HG02884 (cell line): ENCODE measurements at regions not wholly inside any gene's neighbourhood (a gene's known extent, or its start where the extent isn't known, plus 50 kb on each side); places are given as distances from the start of the nearest gene placed in this dataset.
"Not testable (repeated sequence)": the region's sequence is repeated elsewhere in the genome, so short reads cannot be mapped to it uniquely, and the experiment has no call there.

Source experiments
- ATAC-seq: cut with Tn5 transposase; IDR thresholded peaks from one replicate; pipeline ENCODE4 v1.9.1; 2021; ENCODE audit warnings: mild to moderate bottlenecking, moderate library complexity; ENCODE audit not compliant: unreplicated experiment

DNA sequence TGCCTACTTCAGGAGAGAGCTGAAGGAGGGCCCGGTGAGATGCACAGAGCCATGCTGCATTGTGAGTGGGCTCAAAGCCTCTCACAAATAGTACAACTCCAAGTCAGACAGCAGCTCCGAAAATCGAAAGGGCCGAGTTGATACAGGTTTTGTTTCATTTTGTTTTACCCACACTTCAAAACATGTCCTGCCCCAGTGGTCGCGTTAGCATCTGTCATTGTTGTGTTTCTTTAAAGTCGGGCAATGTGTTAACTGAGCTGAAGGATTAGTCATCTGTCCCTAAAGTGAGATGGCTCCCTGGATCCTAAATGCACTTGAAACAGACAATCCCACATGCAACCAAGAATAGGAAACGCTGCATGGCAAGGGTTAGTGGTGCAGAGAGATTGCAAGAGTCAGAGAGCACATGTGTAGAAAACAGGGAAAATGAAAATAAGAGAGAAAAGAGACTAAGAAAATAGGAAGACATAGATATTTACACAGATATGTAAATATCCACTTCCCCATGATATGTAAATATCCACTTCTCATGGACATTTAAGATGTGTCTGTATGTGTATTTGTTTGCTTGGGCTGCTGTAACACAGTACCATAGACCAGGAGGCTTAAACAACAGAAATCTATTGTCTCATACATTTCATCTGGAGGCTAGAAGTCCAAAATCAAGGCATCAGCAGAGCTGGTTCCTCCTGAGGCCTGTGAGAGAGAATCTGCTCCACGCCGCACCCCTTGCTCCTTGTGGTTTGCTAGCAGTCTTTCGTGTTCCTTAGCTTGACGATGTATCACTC is 131.4 kb upstream of the RAB4A start:
- no peak for ATAC-seq

- no peak for ATAC-seq
Observed at GRCh38 chr1:229140119-229140396, 130.9 kb upstream of the RAB4A start.

- ATAC-seq, result no peak
Observed at GRCh38 chr1:229141271-229141670, 129.6 kb upstream of the RAB4A start.

DNA sequence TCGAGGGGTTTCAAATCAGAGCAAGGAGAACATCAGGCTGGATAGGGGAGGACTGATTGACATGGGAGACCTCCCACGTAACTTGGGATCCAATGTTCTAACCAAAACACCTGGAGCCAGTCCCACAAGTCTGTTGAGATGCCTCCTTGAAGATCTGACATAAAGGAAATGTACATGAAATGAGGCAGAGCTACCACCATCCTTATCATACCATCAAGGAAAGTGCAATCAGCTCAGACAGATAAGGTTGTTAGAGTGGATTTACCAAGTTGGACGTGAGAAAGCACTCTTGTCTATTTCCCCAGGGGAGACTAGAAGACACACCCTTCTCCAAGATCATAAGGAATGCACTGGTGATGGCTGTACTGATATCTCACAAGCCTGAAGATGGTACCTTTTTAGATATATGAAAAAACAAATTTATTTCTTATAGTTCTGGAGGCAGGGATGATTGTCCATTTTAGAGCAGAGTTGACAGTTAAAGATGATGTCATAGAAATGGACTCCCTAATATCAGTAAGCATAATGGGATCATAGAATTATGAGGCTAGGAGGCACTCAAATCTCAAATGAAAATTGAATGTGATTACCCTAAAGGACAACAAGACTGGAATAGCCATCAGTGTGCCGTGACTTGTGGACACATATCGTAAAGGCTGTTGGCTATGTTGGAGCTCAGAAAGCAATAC is 129.1 kb upstream of the RAB4A start:
- ATAC-seq, result no peak

- no peak for ATAC-seq
Observed at GRCh38 chr1:229142471-229142870, 128.4 kb upstream of the RAB4A start.

GRCh38 chr1:229146647-229147046 is 124.3 kb upstream of the RAB4A start:
- ATAC-seq, result no peak

- no peak for ATAC-seq
Observed at GRCh38 chr1:229147072-229147471, 123.8 kb upstream of the RAB4A start.

GRCh38 chr1:229148041-229148671 is 122.8 kb upstream of the RAB4A start:
- ATAC-seq, result no peak

GRCh38 chr1:229148743-229149142 is 122.2 kb upstream of the RAB4A start:
- no peak for ATAC-seq

DNA sequence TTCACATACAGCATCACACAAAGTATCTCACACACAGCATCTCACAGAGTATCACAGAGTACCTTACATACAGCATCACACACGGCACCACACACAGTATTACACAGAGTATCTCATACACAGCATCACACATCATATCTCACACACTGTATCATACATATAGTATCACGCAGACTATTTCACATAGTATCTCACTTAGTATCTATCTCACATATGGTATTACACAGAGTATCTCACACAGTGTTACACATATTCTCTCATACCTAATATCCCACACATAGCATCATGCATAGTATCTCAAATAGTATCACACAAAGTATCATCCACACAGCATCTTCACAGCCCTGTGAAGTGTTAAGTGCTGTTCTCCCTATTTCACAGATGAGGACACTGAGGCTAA is 121.5 kb upstream of the RAB4A start:
- no peak for ATAC-seq

DNA sequence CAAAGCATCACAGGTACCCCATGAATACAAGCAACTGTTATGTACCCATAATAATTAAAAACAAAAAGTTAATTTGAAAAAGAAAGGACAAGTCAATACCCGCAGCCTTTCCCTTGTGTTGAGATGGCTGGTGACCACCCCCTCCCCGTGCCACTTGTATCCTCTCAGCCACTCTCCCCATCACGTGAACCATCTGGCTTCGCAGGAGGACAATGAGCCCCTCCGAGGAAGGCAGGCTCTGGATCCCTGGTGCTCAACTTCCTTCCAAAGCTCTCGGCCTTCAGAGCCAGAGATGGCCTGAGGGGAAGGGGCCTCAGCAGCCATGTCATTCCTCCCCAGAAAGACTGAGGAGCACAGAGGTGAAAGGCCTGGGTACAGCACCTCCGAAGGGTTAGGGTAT is 120.4 kb upstream of the RAB4A start:
- ATAC-seq, result no peak

GRCh38 chr1:229151412-229151811 is 119.5 kb upstream of the RAB4A start:
- not testable (repeated sequence) for ATAC-seq

- ATAC-seq, result no peak
Observed at GRCh38 chr1:229152311-229152710, 118.6 kb upstream of the RAB4A start.

GRCh38 chr1:229153955-229154548 is 116.9 kb upstream of the RAB4A start:
- ATAC-seq, result no peak

DNA sequence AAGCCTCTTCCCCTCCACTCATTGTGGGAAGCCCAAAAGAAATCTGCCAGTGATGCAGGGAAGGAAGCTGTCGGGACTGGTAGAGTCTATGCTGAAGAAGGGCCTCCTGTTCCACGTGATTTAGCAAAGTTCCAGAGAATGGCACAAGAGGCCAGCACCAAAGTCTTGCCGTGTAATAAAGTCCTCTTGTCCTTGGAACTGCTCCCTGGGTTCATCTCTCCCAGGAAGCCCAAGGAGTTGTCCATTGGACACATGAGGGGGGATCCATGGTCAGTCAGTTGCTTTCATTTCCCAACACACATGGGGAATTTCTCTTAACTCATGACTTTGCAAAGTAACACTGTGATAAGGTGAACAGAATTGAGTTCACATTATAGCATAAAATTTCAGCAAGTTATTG is 116.1 kb upstream of the RAB4A start:
- no peak for ATAC-seq

GRCh38 chr1:229155472-229155871 is 115.4 kb upstream of the RAB4A start:
- ATAC-seq, result no peak

DNA sequence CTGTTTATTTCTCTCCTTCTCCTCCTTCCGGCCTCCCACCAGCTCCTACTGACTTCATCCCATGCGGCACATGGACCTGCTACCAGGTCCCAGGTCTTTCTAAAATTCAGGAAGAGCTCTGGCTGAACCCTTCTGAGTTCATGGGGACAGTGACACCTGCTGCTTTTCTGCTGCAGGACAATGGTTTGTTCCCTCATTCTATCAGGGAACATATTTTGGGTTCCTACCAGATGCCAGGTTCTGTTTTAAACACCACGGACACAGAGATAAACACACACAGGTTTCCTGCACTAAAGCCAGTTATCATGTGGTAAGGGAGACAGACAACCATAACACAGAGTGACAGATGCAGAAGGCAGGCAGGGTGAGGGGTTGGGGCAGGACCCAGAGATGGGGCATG is 114.0 kb upstream of the RAB4A start:
- ATAC-seq, result no peak

GRCh38 chr1:229157480-229157879 is 113.4 kb upstream of the RAB4A start:
- ATAC-seq, result no peak

- ATAC-seq, result no peak
Observed at GRCh38 chr1:229158341-229158921, 112.5 kb upstream of the RAB4A start.

- no peak for ATAC-seq
Observed at GRCh38 chr1:229158927-229159326, 112.0 kb upstream of the RAB4A start.
